A673 (cell line): ENCODE measurements at regions not wholly inside any gene's neighbourhood (a gene's known extent, or its start where the extent isn't known, plus 50 kb on each side); places are given as distances from the start of the nearest gene placed in this dataset.

Experiments
- CTCF ChIP-seq: fragments of 300-800, 200-600 bp; sonication (generic); conservative IDR thresholded peaks from 2 replicates; pipeline ENCODE4 v1.5.1; 2017; ENCODE audit warnings: low read depth, mild to moderate bottlenecking, antibody characterized with exemption, low read length, moderate library complexity, mixed read lengths
- EZH2 ChIP-seq: fragments of 200-600 bp; sonication (generic); IDR thresholded peaks from 2 replicates; pipeline ENCODE4 v1.6.1; 2017; ENCODE audit warnings: borderline replicate concordance, low read depth, mild to moderate bottlenecking, mixed read lengths, antibody characterized with exemption, low read length; ENCODE audit not compliant: poor library complexity, severe bottlenecking

- TF ChIP-seq EZH2 (no peak), CTCF (no peak)
Observed at GRCh38 chr15:66876731-66877476, 174.9 kb downstream of the SMAD6 start.
